ENCODE measurements at regions not wholly inside any gene's neighbourhood (a gene's known extent, or its start where the extent isn't known, plus 50 kb on each side); places are given as distances from the start of the nearest gene placed in this dataset.

DNA sequence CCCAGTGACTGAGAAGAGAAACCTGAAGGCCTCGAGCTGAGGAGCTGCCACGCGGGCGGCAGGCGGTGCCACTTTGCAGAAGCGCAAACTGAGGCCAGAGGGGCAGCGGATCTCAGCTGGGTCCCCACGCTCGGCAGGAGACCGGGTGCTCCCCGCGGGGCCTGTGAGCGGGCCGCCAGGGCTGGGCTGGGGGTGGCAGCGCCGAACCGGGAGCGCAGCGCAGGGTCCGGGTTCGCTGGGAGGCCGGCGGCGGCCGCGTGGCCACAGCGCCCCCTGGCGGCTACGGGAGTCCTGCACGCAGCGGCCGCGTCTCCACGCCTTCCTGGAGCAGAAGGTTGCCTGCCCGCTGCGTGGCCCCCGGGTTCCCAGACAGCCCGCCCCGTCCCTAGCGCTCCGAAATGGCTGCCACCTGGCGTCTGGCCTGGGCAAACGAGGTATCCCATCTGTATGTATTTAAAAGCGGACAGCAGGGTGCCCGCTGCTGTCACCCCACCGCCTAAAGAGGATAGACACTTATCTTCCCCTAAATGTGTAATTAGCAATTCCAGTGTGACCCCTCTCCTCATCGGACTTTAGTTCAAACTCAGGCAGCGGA, 96.1 kb upstream of the CDH5 start (continued):
- TF ChIP-seq, protein P1, sequence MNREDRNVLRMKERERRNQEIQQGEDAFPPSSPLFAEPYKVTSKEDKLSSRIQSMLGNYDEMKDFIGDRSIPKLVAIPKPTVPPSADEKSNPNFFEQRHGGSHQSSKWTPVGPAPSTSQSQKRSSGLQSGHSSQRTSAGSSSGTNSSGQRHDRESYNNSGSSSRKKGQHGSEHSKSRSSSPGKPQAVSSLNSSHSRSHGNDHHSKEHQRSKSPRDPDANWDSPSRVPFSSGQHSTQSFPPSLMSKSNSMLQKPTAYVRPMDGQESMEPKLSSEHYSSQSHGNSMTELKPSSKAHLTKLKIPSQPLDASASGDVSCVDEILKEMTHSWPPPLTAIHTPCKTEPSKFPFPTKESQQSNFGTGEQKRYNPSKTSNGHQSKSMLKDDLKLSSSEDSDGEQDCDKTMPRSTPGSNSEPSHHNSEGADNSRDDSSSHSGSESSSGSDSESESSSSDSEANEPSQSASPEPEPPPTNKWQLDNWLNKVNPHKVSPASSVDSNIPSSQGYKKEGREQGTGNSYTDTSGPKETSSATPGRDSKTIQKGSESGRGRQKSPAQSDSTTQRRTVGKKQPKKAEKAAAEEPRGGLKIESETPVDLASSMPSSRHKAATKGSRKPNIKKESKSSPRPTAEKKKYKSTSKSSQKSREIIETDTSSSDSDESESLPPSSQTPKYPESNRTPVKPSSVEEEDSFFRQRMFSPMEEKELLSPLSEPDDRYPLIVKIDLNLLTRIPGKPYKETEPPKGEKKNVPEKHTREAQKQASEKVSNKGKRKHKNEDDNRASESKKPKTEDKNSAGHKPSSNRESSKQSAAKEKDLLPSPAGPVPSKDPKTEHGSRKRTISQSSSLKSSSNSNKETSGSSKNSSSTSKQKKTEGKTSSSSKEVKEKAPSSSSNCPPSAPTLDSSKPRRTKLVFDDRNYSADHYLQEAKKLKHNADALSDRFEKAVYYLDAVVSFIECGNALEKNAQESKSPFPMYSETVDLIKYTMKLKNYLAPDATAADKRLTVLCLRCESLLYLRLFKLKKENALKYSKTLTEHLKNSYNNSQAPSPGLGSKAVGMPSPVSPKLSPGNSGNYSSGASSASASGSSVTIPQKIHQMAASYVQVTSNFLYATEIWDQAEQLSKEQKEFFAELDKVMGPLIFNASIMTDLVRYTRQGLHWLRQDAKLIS (CRISPR knock-in tag; IDR thresholded peaks at IDR 0.05; ENCODE audit: borderline replicate concordance): no peak
- 0 out of 2 replicates have a peak, but pooled peaks have one; percentile 7 for TF ChIP-seq ZNF416 (CRISPR knock-in tag; IDR thresholded peaks at IDR 0.05)
- no peak for TF ChIP-seq GRHL2 (CRISPR knock-in tag; IDR thresholded peaks at IDR 0.05; ENCODE audit: insufficient replicate concordance, severe bottlenecking)
- no peak for TF ChIP-seq PREB (CRISPR knock-in tag; IDR thresholded peaks at IDR 0.05; ENCODE audit: borderline replicate concordance)
- TF ChIP-seq TEAD1 (CRISPR knock-in tag; IDR thresholded peaks at IDR 0.05): peak; percentile 85
- no peak for TF ChIP-seq SOX15 (CRISPR knock-in tag; IDR thresholded peaks at IDR 0.05)
- no peak for TF ChIP-seq ZNF396 (CRISPR knock-in tag; IDR thresholded peaks at IDR 0.05; ENCODE audit: borderline replicate concordance)
- peak; percentile 88; the same call in 1 of the 2 replicates for TF ChIP-seq ZNF232 (CRISPR knock-in tag; IDR thresholded peaks at IDR 0.05)
- 0 out of 2 replicates have a peak, but pooled peaks have one; percentile 22 for TF ChIP-seq ZNF263 (CRISPR knock-in tag; IDR thresholded peaks at IDR 0.05; ENCODE audit: low read depth)
- peak; percentile 73 for TF ChIP-seq IRF1 (CRISPR knock-in tag; IDR thresholded peaks at IDR 0.05)
- no peak for TF ChIP-seq FOXJ3 (CRISPR knock-in tag; IDR thresholded peaks at IDR 0.05; ENCODE audit: borderline replicate concordance)
- peak; percentile 71; the same call in 1 of the 2 replicates for TF ChIP-seq GTF2I (CRISPR knock-in tag; conservative IDR thresholded peaks at IDR 0.05)
- TF ChIP-seq SP1 (CRISPR knock-in tag; conservative IDR thresholded peaks at IDR 0.05): peak; percentile 52
- TF ChIP-seq, protein P2, sequence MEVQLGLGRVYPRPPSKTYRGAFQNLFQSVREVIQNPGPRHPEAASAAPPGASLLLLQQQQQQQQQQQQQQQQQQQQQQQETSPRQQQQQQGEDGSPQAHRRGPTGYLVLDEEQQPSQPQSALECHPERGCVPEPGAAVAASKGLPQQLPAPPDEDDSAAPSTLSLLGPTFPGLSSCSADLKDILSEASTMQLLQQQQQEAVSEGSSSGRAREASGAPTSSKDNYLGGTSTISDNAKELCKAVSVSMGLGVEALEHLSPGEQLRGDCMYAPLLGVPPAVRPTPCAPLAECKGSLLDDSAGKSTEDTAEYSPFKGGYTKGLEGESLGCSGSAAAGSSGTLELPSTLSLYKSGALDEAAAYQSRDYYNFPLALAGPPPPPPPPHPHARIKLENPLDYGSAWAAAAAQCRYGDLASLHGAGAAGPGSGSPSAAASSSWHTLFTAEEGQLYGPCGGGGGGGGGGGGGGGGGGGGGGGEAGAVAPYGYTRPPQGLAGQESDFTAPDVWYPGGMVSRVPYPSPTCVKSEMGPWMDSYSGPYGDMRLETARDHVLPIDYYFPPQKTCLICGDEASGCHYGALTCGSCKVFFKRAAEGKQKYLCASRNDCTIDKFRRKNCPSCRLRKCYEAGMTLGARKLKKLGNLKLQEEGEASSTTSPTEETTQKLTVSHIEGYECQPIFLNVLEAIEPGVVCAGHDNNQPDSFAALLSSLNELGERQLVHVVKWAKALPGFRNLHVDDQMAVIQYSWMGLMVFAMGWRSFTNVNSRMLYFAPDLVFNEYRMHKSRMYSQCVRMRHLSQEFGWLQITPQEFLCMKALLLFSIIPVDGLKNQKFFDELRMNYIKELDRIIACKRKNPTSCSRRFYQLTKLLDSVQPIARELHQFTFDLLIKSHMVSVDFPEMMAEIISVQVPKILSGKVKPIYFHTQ (CRISPR knock-in tag; IDR thresholded peaks at IDR 0.05): no peak
- TF ChIP-seq, protein P3, sequence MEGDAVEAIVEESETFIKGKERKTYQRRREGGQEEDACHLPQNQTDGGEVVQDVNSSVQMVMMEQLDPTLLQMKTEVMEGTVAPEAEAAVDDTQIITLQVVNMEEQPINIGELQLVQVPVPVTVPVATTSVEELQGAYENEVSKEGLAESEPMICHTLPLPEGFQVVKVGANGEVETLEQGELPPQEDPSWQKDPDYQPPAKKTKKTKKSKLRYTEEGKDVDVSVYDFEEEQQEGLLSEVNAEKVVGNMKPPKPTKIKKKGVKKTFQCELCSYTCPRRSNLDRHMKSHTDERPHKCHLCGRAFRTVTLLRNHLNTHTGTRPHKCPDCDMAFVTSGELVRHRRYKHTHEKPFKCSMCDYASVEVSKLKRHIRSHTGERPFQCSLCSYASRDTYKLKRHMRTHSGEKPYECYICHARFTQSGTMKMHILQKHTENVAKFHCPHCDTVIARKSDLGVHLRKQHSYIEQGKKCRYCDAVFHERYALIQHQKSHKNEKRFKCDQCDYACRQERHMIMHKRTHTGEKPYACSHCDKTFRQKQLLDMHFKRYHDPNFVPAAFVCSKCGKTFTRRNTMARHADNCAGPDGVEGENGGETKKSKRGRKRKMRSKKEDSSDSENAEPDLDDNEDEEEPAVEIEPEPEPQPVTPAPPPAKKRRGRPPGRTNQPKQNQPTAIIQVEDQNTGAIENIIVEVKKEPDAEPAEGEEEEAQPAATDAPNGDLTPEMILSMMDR (IDR thresholded peaks at IDR 0.05): peak; percentile 99
- TF ChIP-seq HMGA2 (CRISPR knock-in tag; IDR thresholded peaks at IDR 0.05): no peak
- TF ChIP-seq TP53 (CRISPR knock-in tag; IDR thresholded peaks at IDR 0.05): peak; percentile 50; the same call in 1 of the 2 replicates
- TF ChIP-seq ESRRA (CRISPR knock-in tag; IDR thresholded peaks at IDR 0.05; ENCODE audit: borderline replicate concordance): no peak
- no peak for TF ChIP-seq MYBL2 (CRISPR knock-in tag; IDR thresholded peaks at IDR 0.05)
- TF ChIP-seq NFATC4 (CRISPR knock-in tag; IDR thresholded peaks at IDR 0.05): no peak
- no peak for TF ChIP-seq ZNF281 (CRISPR knock-in tag; IDR thresholded peaks at IDR 0.05)
- no peak for TF ChIP-seq NR3C1 (CRISPR knock-in tag; conservative IDR thresholded peaks at IDR 0.05; ENCODE audit: low read depth)
- TF ChIP-seq, protein P4, sequence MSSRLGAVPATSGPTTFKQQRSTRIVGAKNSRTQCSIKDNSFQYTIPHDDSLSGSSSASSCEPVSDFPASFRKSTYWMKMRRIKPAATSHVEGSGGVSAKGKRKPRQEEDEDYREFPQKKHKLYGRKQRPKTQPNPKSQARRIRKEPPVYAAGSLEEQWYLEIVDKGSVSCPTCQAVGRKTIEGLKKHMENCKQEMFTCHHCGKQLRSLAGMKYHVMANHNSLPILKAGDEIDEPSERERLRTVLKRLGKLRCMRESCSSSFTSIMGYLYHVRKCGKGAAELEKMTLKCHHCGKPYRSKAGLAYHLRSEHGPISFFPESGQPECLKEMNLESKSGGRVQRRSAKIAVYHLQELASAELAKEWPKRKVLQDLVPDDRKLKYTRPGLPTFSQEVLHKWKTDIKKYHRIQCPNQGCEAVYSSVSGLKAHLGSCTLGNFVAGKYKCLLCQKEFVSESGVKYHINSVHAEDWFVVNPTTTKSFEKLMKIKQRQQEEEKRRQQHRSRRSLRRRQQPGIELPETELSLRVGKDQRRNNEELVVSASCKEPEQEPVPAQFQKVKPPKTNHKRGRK (CRISPR knock-in tag; IDR thresholded peaks at IDR 0.05; ENCODE audit: borderline replicate concordance): no peak
- TF ChIP-seq, protein P5, sequence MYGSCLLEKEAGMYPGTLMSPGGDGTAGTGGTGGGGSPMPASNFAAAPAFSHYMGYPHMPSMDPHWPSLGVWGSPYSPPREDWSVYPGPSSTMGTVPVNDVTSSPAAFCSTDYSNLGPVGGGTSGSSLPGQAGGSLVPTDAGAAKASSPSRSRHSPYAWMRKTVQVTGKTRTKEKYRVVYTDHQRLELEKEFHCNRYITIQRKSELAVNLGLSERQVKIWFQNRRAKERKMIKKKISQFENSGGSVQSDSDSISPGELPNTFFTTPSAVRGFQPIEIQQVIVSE (CRISPR knock-in tag; IDR thresholded peaks at IDR 0.05; ENCODE audit: borderline replicate concordance): no peak

All from WTC11 (cell line).